K562 (cell line): ENCODE measurements at regions not wholly inside any gene's neighbourhood (a gene's known extent, or its start where the extent isn't known, plus 50 kb on each side); places are given as distances from the start of the nearest gene placed in this dataset.

Experiments
- ATAC-seq: fragments of 200-7000 bp; cut with Tn5 transposase; 3 replicates; pipeline ENCODE4 v1.9.1; 2020; ENCODE audit warnings: moderate library complexity
- BruUV-seq: library from RNA; stranded (reverse); fragments of 400-500 nt; replicated peaks from 2 replicates; lab custom pipeline; 2021; lab: Mats Ljungman, UMichigan
- CTCF ChIA-PET: fragments of 300-600 bp; formaldehyde crosslinking; extraction: SDS; loops from one replicate; lab custom pipeline; 2021; ENCODE audit warnings: low intra/inter-chr PET ratio; lab: Yijun Ruan, JAX
- POLR2A ChIA-PET: fragments of 300-600, 350-650 bp; sonication (Branson Sonifier 250); formaldehyde crosslinking; extraction: SDS; loops from one replicate; lab custom pipeline; 2021; ENCODE audit warnings: antibody characterized with exemption, inconsistent platforms; lab: Yijun Ruan, JAX
- DNase-seq, 4 experiments: peaks; one replicate each; pipeline versions ENCODE4 v3.0.0 to v3.0.0-alpha.2; 2011 to 2018; ENCODE audit warnings: low spot score in 3 of 4, mixed read lengths in 3 of 4; ENCODE audit errors: extremely low read depth in 1 of 4
- FAIRE-seq: peaks from 2 replicates; lab custom pipeline; 2011; peaks lifted over from hg19 to GRCh38; lab: Jason Lieb, UNC
- H2AFZ ChIP-seq: 2 replicates; pipeline ENCODE4 v1.6.0; 2011; ENCODE audit warnings: low read depth, low read length, control low read depth, inconsistent platforms
- H3K27ac ChIP-seq: fragments of 200-600 bp; 3 replicates; pipeline ENCODE4 v1.8.0; 2011; ENCODE audit warnings: low read depth, mild to moderate bottlenecking, control low read depth, inconsistent platforms, low read length, moderate library complexity, mixed read lengths; ENCODE audit errors: extremely low read depth
- H3K27me3 ChIP-seq, 2 experiments: fragments of 300-600 bp in 1 of 2; 2 replicates in 1 of 2; 3 replicates in 1 of 2; pipeline versions ENCODE4 v1.6.0 to v1.8.0; 2011; ENCODE audit warnings: inconsistent platforms in 2 of 2, low read length in 2 of 2, mild to moderate bottlenecking in 1 of 2, mixed read lengths in 1 of 2, moderate library complexity in 1 of 2; ENCODE audit not compliant: control insufficient read depth in 2 of 2, insufficient read depth in 2 of 2
- H3K36me3 ChIP-seq: fragments of 300-600 bp; 3 replicates; pipeline ENCODE4 v1.8.0; 2011; ENCODE audit warnings: mild to moderate bottlenecking, low read length, inconsistent platforms; ENCODE audit not compliant: control insufficient read depth, insufficient read depth
- H3K4me1 ChIP-seq, 2 experiments: fragments of 200-600 bp in 1 of 2; replicated peaks in 1 of 2; 2 replicates in 1 of 2; 3 replicates in 1 of 2; pipeline versions ENCODE4 v1.5.1 to v1.8.0; 2011; ENCODE audit warnings: inconsistent platforms in 2 of 2, low read length in 2 of 2, mild to moderate bottlenecking in 1 of 2, mixed read lengths in 1 of 2, moderate library complexity in 1 of 2; ENCODE audit not compliant: control insufficient read depth in 2 of 2, insufficient read depth in 2 of 2
- H3K4me2 ChIP-seq: 2 replicates; pipeline ENCODE4 v1.6.1; 2011; ENCODE audit warnings: low read length, control low read depth, inconsistent platforms, mixed read lengths; ENCODE audit not compliant: insufficient read depth
- H3K4me3 ChIP-seq: fragments of 200-600 bp; sonication (generic), shearing (Covaris generic); 2 replicates; pipeline ENCODE4 v1.5.1; 2016; ENCODE audit warnings: control low read depth, inconsistent platforms
- H3K79me2 ChIP-seq: fragments of 200-600 bp; 3 replicates; pipeline ENCODE4 v1.8.0; 2011; ENCODE audit warnings: low read length, inconsistent platforms; ENCODE audit not compliant: control insufficient read depth, insufficient read depth
- H3K9ac ChIP-seq, 2 experiments: 2 replicates each; pipeline versions ENCODE4 v1.6.0 to v1.6.1; 2011; ENCODE audit warnings: low read depth in 2 of 2, low read length in 2 of 2, control low read depth in 1 of 2, inconsistent platforms in 1 of 2, mild to moderate bottlenecking in 1 of 2, mixed read lengths in 1 of 2; ENCODE audit not compliant: insufficient read depth in 1 of 2
- H3K9me1 ChIP-seq: one replicate; pipeline ENCODE4 v1.6.0; 2011; ENCODE audit warnings: inconsistent platforms, mild to moderate bottlenecking, low read length, moderate library complexity; ENCODE audit not compliant: control insufficient read depth, insufficient read depth
- H3K9me3 ChIP-seq: replicated peaks from 2 replicates; pipeline ENCODE4 v1.5.1; 2011; ENCODE audit warnings: low read depth, low read length, inconsistent platforms; ENCODE audit not compliant: control insufficient read depth, insufficient read depth
- H4K20me1 ChIP-seq: replicated peaks from 2 replicates; pipeline ENCODE4 v1.6.1; 2011; ENCODE audit warnings: low read length, inconsistent platforms, mixed read lengths; ENCODE audit not compliant: control insufficient read depth, insufficient read depth
- ELF1 ChIP-seq: fragments of 200-800 bp; sonication (Bioruptor generic); IDR thresholded peaks from 2 replicates; pipeline ENCODE4 v1.6.1; 2016; ENCODE audit warnings: missing genetic modification characterization, missing compliant biosample characterization
- HMG20A ChIP-seq: fragments of 450-650 bp; formaldehyde crosslinking; conservative IDR thresholded peaks from 2 replicates; pipeline ENCODE4 v1.4.0; 2020; ENCODE audit warnings: mild to moderate bottlenecking, mixed read lengths
- SREBF2 ChIP-seq: sonication (generic); formaldehyde crosslinking; IDR thresholded peaks from 2 replicates; pipeline ENCODE4 v1.4.0; 2020; ENCODE audit warnings: mild to moderate bottlenecking, missing genetic modification reagents
- SRF ChIP-seq, 2 experiments: fragments of 250-450, 450-650 bp in 1 of 2; sonication (Bioruptor Pico) in 1 of 2; sonication (generic) in 1 of 2; formaldehyde crosslinking; IDR thresholded peaks; 2 replicates each; pipeline versions ENCODE4 v1.5.0 to v1.5.1; 2020 to 2022; ENCODE audit warnings: mild to moderate bottlenecking in 1 of 2, missing genetic modification reagents in 1 of 2
- WHSC1 ChIP-seq: IDR thresholded peaks from one replicate; pipeline ENCODE4 v1.6.1; 2012; ENCODE audit warnings: low read length, control low read depth, inconsistent platforms
- ZBTB40 ChIP-seq, 2 experiments: fragments of 450-650 bp in 1 of 2; sonication (generic) in 1 of 2; formaldehyde crosslinking in 1 of 2; IDR thresholded peaks; 2 replicates each; pipeline versions ENCODE4 v1.7.1 to v1.9.0; 2016 to 2022; ENCODE audit warnings: inconsistent platforms in 1 of 2, mild to moderate bottlenecking in 1 of 2, missing genetic modification reagents in 1 of 2
- ZNF431 ChIP-seq: sonication (generic); formaldehyde crosslinking; IDR thresholded peaks from 2 replicates; pipeline ENCODE4 v1.8.0; 2022; ENCODE audit warnings: mild to moderate bottlenecking, missing genetic modification reagents
- in situ Hi-C: fragments of 300-500 bp; cut with MboI; formaldehyde crosslinking; loops from 4 replicates; pipeline ENCODE4 v1.15.0; 2018; ENCODE audit warnings: inconsistent platforms, mixed read lengths
- intact Hi-C: fragments of 100-400 bp; cut with micrococcal nuclease; formaldehyde crosslinking; loops from 2 replicates; pipeline ENCODE4 v1.14.2; 2022

DNA sequence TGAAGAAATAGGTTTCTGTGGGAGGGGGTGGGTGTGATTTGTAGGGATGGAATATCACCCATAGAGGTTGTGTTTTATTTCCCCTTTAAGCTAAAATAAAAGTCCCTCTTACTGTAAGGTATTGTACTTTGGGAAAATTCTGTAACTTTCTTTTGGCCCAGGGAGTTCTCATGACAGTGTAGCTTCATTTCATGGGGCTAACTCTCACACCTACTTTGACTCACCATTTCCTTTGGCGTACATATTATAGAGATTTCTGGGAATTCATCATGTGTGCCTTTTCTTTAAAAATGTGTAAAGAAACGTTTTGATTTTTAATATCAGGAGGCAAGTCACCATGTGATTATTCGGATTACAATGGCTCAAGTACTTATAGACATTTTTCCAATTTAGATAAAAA is 477.7 kb upstream of the CFAP20DC start (continued):
- TF ChIP-seq HMG20A (CRISPR knock-in tag), result no peak
- no peak for TF ChIP-seq WHSC1
- TF ChIP-seq SREBF2 (CRISPR knock-in tag), result no peak

DNA sequence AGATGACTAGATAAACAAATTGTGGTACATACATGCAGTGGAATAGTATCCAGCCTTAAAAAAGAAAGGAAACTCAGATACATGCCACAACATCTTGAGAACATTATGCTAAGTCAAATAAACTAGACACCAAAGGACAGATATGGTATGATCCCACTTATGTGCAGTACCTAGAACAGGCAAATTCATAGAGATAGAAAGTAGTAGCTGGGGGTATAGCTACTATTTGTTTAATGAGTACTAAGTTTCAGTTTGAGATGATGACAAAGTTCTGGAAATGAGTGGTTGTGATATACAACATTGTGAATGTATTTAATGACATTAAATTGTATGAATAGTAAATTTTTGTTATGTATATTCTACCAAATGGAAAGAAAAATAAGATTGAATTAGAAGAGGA is 477.2 kb upstream of the CFAP20DC start:
- FAIRE-seq (no peak), DNase-seq (no peak), ATAC-seq (no peak)
- no peak overlapping the region for H3K4me3 ChIP-seq
- no peaks in the 10 kb centered on the region; a peak in 1 of 5 replicates for H3K27me3 ChIP-seq
- in situ Hi-C loops (no loop called here), intact Hi-C loops (no loop called here)
- no peak overlapping the region for H3K4me2 ChIP-seq
- H3K9me3 ChIP-seq, result no peaks in the 10 kb centered on the region
- no peak overlapping the region for H3K9ac ChIP-seq
- H3K36me3 ChIP-seq, result no peaks in the 10 kb centered on the region
- no peaks in the 10 kb centered on the region for H3K4me1 ChIP-seq
- POLR2A ChIA-PET, result no interaction called here
- CTCF ChIA-PET, result no interaction called here
- no peaks in the 10 kb centered on the region for H3K9me1 ChIP-seq
- BruUV-seq, result no TSS peak
- no peak overlapping the region for H3K27ac ChIP-seq
- no peaks in the 10 kb centered on the region for H3K79me2 ChIP-seq
- H2AFZ ChIP-seq, result no peak overlapping the region
- H4K20me1 ChIP-seq, result no peaks in the 10 kb centered on the region
- TF ChIP-seq ZBTB40 (IDR thresholded peaks at IDR 0.05) (no peak), ZBTB40 (CRISPR knock-in tag; IDR thresholded peaks at IDR 0.05) (no peak), ZNF431 (CRISPR knock-in tag) (no peak), ELF1 (tag) (no peak), SRF (CRISPR knock-in tag; IDR thresholded peaks at IDR 0.05) (no peak)
